Right cardiac atrium (tissue), 5 donors: ENCODE measurements at regions not wholly inside any gene's neighbourhood (a gene's known extent, or its start where the extent isn't known, plus 50 kb on each side); places are given as distances from the start of the nearest gene placed in this dataset.

Experiments used
- ATAC-seq, 2 donors: fragments of 200-7000 bp; cut with Tn5 transposase; one replicate each; pipeline versions ENCODE4 v1.8.0 to v1.9.1; 2020; ENCODE audit warnings: moderate library complexity in 2 of 2, mild to moderate bottlenecking in 1 of 2
- DNase-seq, 3 donors: peaks; one replicate each; pipeline ENCODE4 v3.0.0-alpha.2; 2020
- H3K27ac ChIP-seq: one replicate; pipeline ENCODE4 v1.5.1; 2013; ENCODE audit warnings: mild to moderate bottlenecking, low read length, control low read depth, moderate library complexity
- H3K27me3 ChIP-seq: one replicate; pipeline ENCODE4 v1.6.1; 2013; ENCODE audit not compliant: control insufficient read depth, insufficient read depth
- H3K4me1 ChIP-seq: one replicate; pipeline ENCODE4 v1.6.1; 2013; ENCODE audit warnings: low read length; ENCODE audit not compliant: control insufficient read depth, insufficient read depth
- H3K4me3 ChIP-seq: one replicate; pipeline ENCODE4 v1.5.1; 2013; ENCODE audit warnings: low read length, control low read depth
- H3K9me3 ChIP-seq: one replicate; pipeline ENCODE4 v1.6.1; 2013; ENCODE audit warnings: low read length; ENCODE audit not compliant: control insufficient read depth
- WGBS: extraction: QIAGEN DNeasy Blood & Tissue Kit; methylation state at CpG from one replicate; pipeline ENCODE4 v1.1.7; 2013; 5-methylcytosine and 5-hydroxymethylcytosine counted together
- intact Hi-C, 4 donors: fragments of 100-400 bp; cut with DNase I; formaldehyde crosslinking; loops; one replicate each; pipeline versions ENCODE4 v1.11.0 to v1.14.0; 2022 to 2023
- donor health status: healthy with polysubstance abuse.
- donor health status: DM: no; HTN: yes; CAD: no.
- donor health status: DM: no; HTN: no; CAD: no.
- donor health status: DM: no; HTN: yes; CAD: no; lungs with severe emphysema.
- donor health status: DM: yes; HTN: yes; CAD: no.

GRCh38 chr9:99509900-99510535, 287.9 kb downstream of the SEC61B start:
- DNase-seq (no peak), ATAC-seq (no peak)
- no peaks in the 10 kb centered on the region for H3K27me3 ChIP-seq
- H3K4me1 ChIP-seq: no peaks in the 10 kb centered on the region
- H3K4me3 ChIP-seq: no peak overlapping the region
- no peak overlapping the region for H3K27ac ChIP-seq
- WGBS: 67% methylated on average over 4 of the region's 4 CpGs
- H3K9me3 ChIP-seq: no peaks in the 10 kb centered on the region
- intact Hi-C loops: no loop called here

- 78% methylated on average over 3 of the region's 3 CpGs for WGBS
- intact Hi-C loops: no loop called here
- H3K27me3 ChIP-seq: no peaks in the 10 kb centered on the region
Observed at GRCh38 chr9:99511723-99512122, 289.6 kb downstream of the SEC61B start.

GRCh38 chr9:99513441-99514112, 291.5 kb downstream of the SEC61B start:
- Histone ChIP-seq H3K9me3 (no peaks in the 10 kb centered on the region), H3K4me1 (no peaks in the 10 kb centered on the region), H3K27me3 (no peaks in the 10 kb centered on the region), H3K4me3 (no peak overlapping the region), H3K27ac (no peak overlapping the region)
- ATAC-seq (no peak), DNase-seq (no peak)
- intact Hi-C loops: no loop called here
- WGBS: 87% methylated on average over 2 of the region's 2 CpGs

More at GRCh38 chr9:99511723-99512122, 289.6 kb downstream of the SEC61B start:
- ATAC-seq (no peak), DNase-seq (no peak)
- Histone ChIP-seq H3K27ac (no peak overlapping the region), H3K4me1 (no peaks in the 10 kb centered on the region), H3K9me3 (no peaks in the 10 kb centered on the region), H3K4me3 (no peak overlapping the region)

- 65% methylated on average over 1 of the region's 1 CpG for WGBS
- no peak overlapping the region for H3K27ac ChIP-seq
- intact Hi-C loops: no loop called here
- ATAC-seq (no peak), DNase-seq (no peak)
- no peaks in the 10 kb centered on the region for H3K4me1 ChIP-seq
- H3K4me3 ChIP-seq: no peak overlapping the region
- H3K27me3 ChIP-seq: no peaks in the 10 kb centered on the region
- no peaks in the 10 kb centered on the region for H3K9me3 ChIP-seq
Observed at GRCh38 chr9:99515093-99515492, 293.0 kb downstream of the SEC61B start.

GRCh38 chr9:99515895-99516656, 294.0 kb downstream of the SEC61B start:
- no peak overlapping the region for H3K4me3 ChIP-seq
- DNase-seq (no peak), ATAC-seq (no peak)
- no peaks in the 10 kb centered on the region for H3K27me3 ChIP-seq
- H3K4me1 ChIP-seq: no peaks in the 10 kb centered on the region
- H3K27ac ChIP-seq: no peak overlapping the region
- H3K9me3 ChIP-seq: no peaks in the 10 kb centered on the region
- intact Hi-C loops: no loop called here
- WGBS: 86% methylated on average over 7 of the region's 7 CpGs

GRCh38 chr9:99516657-99517049, 294.6 kb downstream of the SEC61B start:
- Histone ChIP-seq H3K27ac (no peak overlapping the region), H3K4me3 (no peak overlapping the region), H3K4me1 (no peaks in the 10 kb centered on the region), H3K9me3 (no peaks in the 10 kb centered on the region), H3K27me3 (no peaks in the 10 kb centered on the region)
- intact Hi-C loops: no loop called here
- ATAC-seq (no peak), DNase-seq (no peak)
- WGBS: 82% methylated on average over 1 of the region's 1 CpG

- no peak overlapping the region for H3K4me3 ChIP-seq
- H3K9me3 ChIP-seq: no peaks in the 10 kb centered on the region
- intact Hi-C loops: no loop called here
- no peaks in the 10 kb centered on the region for H3K27me3 ChIP-seq
- no peaks in the 10 kb centered on the region for H3K4me1 ChIP-seq
- DNase-seq: no peak
- WGBS: 76% methylated on average over 1 of the region's 1 CpG
- no peak overlapping the region for H3K27ac ChIP-seq
- no peak for ATAC-seq
Observed at GRCh38 chr9:99523838-99524237, 297.8 kb upstream of the NR4A3 start.

GRCh38 chr9:99531313-99531712, 290.4 kb upstream of the NR4A3 start:
- no peak overlapping the region for H3K27ac ChIP-seq
- no peak for DNase-seq
- intact Hi-C loops: no loop called here
- H3K4me3 ChIP-seq: no peak overlapping the region
- H3K27me3 ChIP-seq: no peaks in the 10 kb centered on the region
- no peaks in the 10 kb centered on the region for H3K9me3 ChIP-seq
- ATAC-seq: no peak
- WGBS: 83% methylated on average over 5 of the region's 5 CpGs
- H3K4me1 ChIP-seq: no peaks in the 10 kb centered on the region

GRCh38 chr9:99533421-99533820, 288.3 kb upstream of the NR4A3 start:
- DNase-seq (no peak), ATAC-seq (no peak)
- intact Hi-C loops: no loop called here
- 85% methylated on average over 3 of the region's 3 CpGs for WGBS
- Histone ChIP-seq H3K4me3 (no peak overlapping the region), H3K27me3 (no peaks in the 10 kb centered on the region), H3K4me1 (no peaks in the 10 kb centered on the region), H3K27ac (no peak overlapping the region), H3K9me3 (no peaks in the 10 kb centered on the region)

- intact Hi-C loops: no loop called here
- DNase-seq: no peak
- Histone ChIP-seq H3K4me1 (no peaks in the 10 kb centered on the region), H3K27me3 (no peaks in the 10 kb centered on the region), H3K9me3 (no peaks in the 10 kb centered on the region), H3K27ac (no peak overlapping the region), H3K4me3 (no peak overlapping the region)
- no peak for ATAC-seq
Observed at GRCh38 chr9:99537996-99538395, 283.7 kb upstream of the NR4A3 start.

- no peaks in the 10 kb centered on the region for H3K4me1 ChIP-seq
- DNase-seq: no peak
- H3K27me3 ChIP-seq: no peaks in the 10 kb centered on the region
- no peaks in the 10 kb centered on the region for H3K9me3 ChIP-seq
- ATAC-seq: no peak
- intact Hi-C loops: no loop called here
- 63% methylated on average over 2 of the region's 2 CpGs for WGBS
- no peak overlapping the region for H3K4me3 ChIP-seq
- H3K27ac ChIP-seq: no peak overlapping the region
Observed at GRCh38 chr9:99544526-99544925, 277.2 kb upstream of the NR4A3 start.
